GM12878 (cell line): ENCODE measurements at regions not wholly inside any gene's neighbourhood (a gene's known extent, or its start where the extent isn't known, plus 50 kb on each side); places are given as distances from the start of the nearest gene placed in this dataset.

Experiments used
- ATAC-seq: fragments of 200-7000 bp; cut with Tn5 transposase; 3 replicates; pipeline ENCODE4 v1.9.1; 2020; ENCODE audit warnings: mild to moderate bottlenecking, moderate library complexity
- BruUV-seq: library from RNA; stranded (reverse); fragments of 400-500 nt; replicated peaks from 2 replicates; lab custom pipeline; 2021; lab: Mats Ljungman, UMichigan
- CTCF ChIA-PET: fragments of 300-600 bp; sonication (Branson Sonifier 250); formaldehyde crosslinking; extraction: SDS; loops from one replicate; lab custom pipeline; 2021; ENCODE audit warnings: inconsistent platforms; lab: Yijun Ruan, JAX
- POLR2A ChIA-PET: fragments of 350-600 bp; formaldehyde crosslinking; extraction: SDS; loops from one replicate; lab custom pipeline; 2021; ENCODE audit warnings: inconsistent platforms; lab: Charles Lee
- RAD21 ChIA-PET: fragments of 300-600 bp; sonication (Branson Sonifier 250); formaldehyde crosslinking; loops from one replicate; lab custom pipeline; 2023; ENCODE audit warnings: antibody characterized with exemption; ENCODE audit not compliant: unreplicated experiment; lab: Charles Lee
- SMC1A ChIA-PET: fragments of 300-600 bp; sonication (Branson Sonifier 250); formaldehyde crosslinking; loops from one replicate; lab custom pipeline; 2023; ENCODE audit not compliant: unreplicated experiment, uncharacterized antibody; lab: Charles Lee
- DNase-seq: peaks from one replicate; pipeline ENCODE4 v3.0.0-alpha.2; 2011; ENCODE audit warnings: low read depth, low spot score
- FAIRE-seq: peaks from 3 replicates; lab custom pipeline; 2011; peaks lifted over from hg19 to GRCh38; lab: Jason Lieb, UNC
- H2AFZ ChIP-seq: 2 replicates; pipeline ENCODE4 v1.6.0; 2011; ENCODE audit warnings: low read depth, low read length, control low read depth; ENCODE audit not compliant: control insufficient read depth
- H3K27ac ChIP-seq: 2 replicates; pipeline ENCODE4 v1.5.1; 2011; ENCODE audit warnings: control low read depth; ENCODE audit not compliant: control insufficient read depth, insufficient read depth
- H3K27me3 ChIP-seq, 2 experiments: replicated peaks in 1 of 2; 2 replicates each; pipeline versions ENCODE4 v1.6.0 to v1.6.1; 2011; ENCODE audit warnings: low read length in 1 of 2; ENCODE audit not compliant: control insufficient read depth in 2 of 2, insufficient read depth in 2 of 2
- H3K36me3 ChIP-seq, 2 experiments: 2 replicates each; pipeline ENCODE4 v1.5.1; 2011; ENCODE audit warnings: low read length in 1 of 2; ENCODE audit not compliant: control insufficient read depth in 2 of 2, insufficient read depth in 2 of 2
- H3K4me1 ChIP-seq: 2 replicates; pipeline ENCODE4 v1.6.1; 2011; ENCODE audit warnings: mild to moderate bottlenecking, low read length, moderate library complexity, mixed read lengths; ENCODE audit not compliant: control insufficient read depth, insufficient read depth
- H3K4me2 ChIP-seq: 2 replicates; pipeline ENCODE4 v1.6.0; 2011; ENCODE audit warnings: control low read depth; ENCODE audit not compliant: control insufficient read depth, insufficient read depth
- H3K4me3 ChIP-seq: fragments of 200-600 bp; sonication (generic); 2 replicates; pipeline ENCODE4 v1.5.1; 2016
- H3K79me2 ChIP-seq: 2 replicates; pipeline ENCODE4 v1.6.0; 2011; ENCODE audit warnings: low read length; ENCODE audit not compliant: control insufficient read depth, insufficient read depth
- H3K9ac ChIP-seq: 2 replicates; pipeline ENCODE4 v1.8.0; 2011; ENCODE audit warnings: low read length, control low read depth, mixed read lengths; ENCODE audit not compliant: control insufficient read depth, insufficient read depth
- H3K9me3 ChIP-seq: replicated peaks from 3 replicates; pipeline ENCODE4 v1.5.1; 2011; ENCODE audit warnings: mild to moderate bottlenecking, low read length; ENCODE audit not compliant: control insufficient read depth, insufficient read depth
- H4K20me1 ChIP-seq: 2 replicates; pipeline ENCODE4 v1.6.0; 2011; ENCODE audit not compliant: control insufficient read depth, insufficient read depth
- ATF7 ChIP-seq: fragments of 450-650 bp; IDR thresholded peaks from 2 replicates; pipeline ENCODE4 v1.6.1; 2016; ENCODE audit warnings: low read depth, mild to moderate bottlenecking
- BRCA1 ChIP-seq: IDR thresholded peaks from 2 replicates; pipeline ENCODE4 v1.6.1; 2011; ENCODE audit warnings: low read depth, low read length, improper control_type of control experiment
- CHD4 ChIP-seq: fragments of 200-600 bp; sonication (generic); IDR thresholded peaks from 2 replicates; pipeline ENCODE4 v1.6.1; 2016; ENCODE audit warnings: mild to moderate bottlenecking
- CTCF ChIP-seq, 3 experiments: IDR thresholded peaks in 2 of 3; conservative IDR thresholded peaks in 1 of 3; 2 replicates each; pipeline ENCODE4 v1.5.1; 2011; ENCODE audit warnings: low read depth in 3 of 3, low read length in 3 of 3, mild to moderate bottlenecking in 3 of 3, control low read depth in 2 of 3, moderate library complexity in 2 of 3, inconsistent platforms in 1 of 3, mixed read lengths in 1 of 3; ENCODE audit not compliant: control insufficient read depth in 2 of 3, insufficient read depth in 1 of 3; ENCODE audit errors: extremely low read depth in 1 of 3
- DPF2 ChIP-seq: fragments of 450-650 bp; IDR thresholded peaks from 2 replicates; pipeline ENCODE4 v1.6.1; 2017; ENCODE audit warnings: mild to moderate bottlenecking
- EGR1 ChIP-seq, 2 experiments: IDR thresholded peaks; 1 replicate in 1 of 2; 2 replicates in 1 of 2; pipeline ENCODE4 v1.6.1; 2011 to 2012; ENCODE audit warnings: low read depth in 2 of 2, low read length in 2 of 2, borderline replicate concordance in 1 of 2, mild to moderate bottlenecking in 1 of 2, moderate library complexity in 1 of 2
- HCFC1 ChIP-seq: fragments of 150-350 bp; IDR thresholded peaks from 2 replicates; pipeline ENCODE4 v1.6.1; 2014; ENCODE audit warnings: low read length
- MAX ChIP-seq: IDR thresholded peaks from 2 replicates; pipeline ENCODE4 v1.6.1; 2012; ENCODE audit warnings: low read depth, low read length, improper control_type of control experiment
- NFXL1 ChIP-seq: fragments of 450-650 bp; IDR thresholded peaks from 2 replicates; pipeline ENCODE4 v1.6.1; 2017; ENCODE audit warnings: antibody characterized with exemption, mild to moderate bottlenecking, borderline replicate concordance
- NFYA ChIP-seq: IDR thresholded peaks from 2 replicates; pipeline ENCODE4 v1.6.1; 2011; ENCODE audit warnings: low read depth, mild to moderate bottlenecking, low read length, improper control_type of control experiment, borderline replicate concordance
- NRF1 ChIP-seq: conservative IDR thresholded peaks from 2 replicates; pipeline ENCODE4 v1.6.1; 2011; ENCODE audit warnings: mild to moderate bottlenecking, low read depth, low read length, improper control_type of control experiment
- POU2F2 ChIP-seq: IDR thresholded peaks from 3 replicates; pipeline ENCODE4 v1.6.1; 2011; ENCODE audit warnings: low read depth, mild to moderate bottlenecking, low read length, borderline replicate concordance
- RELA ChIP-seq: fragments of 450-650 bp; IDR thresholded peaks from 2 replicates; pipeline ENCODE4 v1.8.0; 2014; ENCODE audit warnings: borderline replicate concordance; ENCODE audit not compliant: partially characterized antibody
- RFX5 ChIP-seq: IDR thresholded peaks from 2 replicates; pipeline ENCODE4 v1.6.1; 2011; ENCODE audit warnings: low read depth, low read length, improper control_type of control experiment
- SMAD1 ChIP-seq: fragments of 450-650 bp; IDR thresholded peaks from 2 replicates; pipeline ENCODE4 v1.6.1; 2018; ENCODE audit warnings: mild to moderate bottlenecking, low read depth; ENCODE audit not compliant: partially characterized antibody
- SRF ChIP-seq, 2 experiments: IDR thresholded peaks; 2 replicates each; pipeline ENCODE4 v1.6.1; 2011; ENCODE audit warnings: low read depth in 2 of 2, low read length in 2 of 2, mild to moderate bottlenecking in 1 of 2, moderate library complexity in 1 of 2
- STAT3 ChIP-seq: IDR thresholded peaks from 2 replicates; pipeline ENCODE4 v1.6.1; 2011; ENCODE audit warnings: low read depth, low read length, improper control_type of control experiment
- TCF3 ChIP-seq: IDR thresholded peaks from 2 replicates; pipeline ENCODE4 v1.6.1; 2012; ENCODE audit warnings: low read depth, mild to moderate bottlenecking, low read length, borderline replicate concordance; ENCODE audit not compliant: insufficient read depth
- YY1 ChIP-seq: IDR thresholded peaks from 2 replicates; pipeline ENCODE4 v1.6.1; 2011; ENCODE audit warnings: low read depth, mild to moderate bottlenecking, low read length
- ZNF274 ChIP-seq: IDR thresholded peaks from one replicate; pipeline ENCODE4 v1.8.0; 2011; ENCODE audit not compliant: insufficient read length, insufficient read depth
- WGBS: methylation state at CpG from one replicate; pipeline ENCODE4 v1.1.6; 2016; ENCODE audit warnings: low lambda C conversion rate; ENCODE audit not compliant: insufficient replicate concordance, insufficient coverage; ENCODE audit errors: missing lambda C conversion rate; 5-methylcytosine and 5-hydroxymethylcytosine counted together
- in situ Hi-C: fragments of 300-500 bp; cut with MboI; formaldehyde crosslinking; loops from 9 replicates; pipeline ENCODE4 v1.14.3; 2018; ENCODE audit warnings: mixed read lengths
- intact Hi-C: fragments of 100-400 bp; cut with micrococcal nuclease; formaldehyde crosslinking; loops from one replicate; pipeline ENCODE4 v1.14.2; 2022; ENCODE audit not compliant: unreplicated experiment

GRCh38 chr20:60090631-60091030 lies 132.4 kb downstream of the CDH26 start:
- FAIRE-seq: no peak
- no peaks in the 10 kb centered on the region; the same call in 2 of the 3 replicates for H3K9me3 ChIP-seq
- no peak for ATAC-seq
- H3K27me3 ChIP-seq: no peaks in the 10 kb centered on the region
- no peak for TF ChIP-seq NFXL1
- no peak for TF ChIP-seq NFYA
- no peak for TF ChIP-seq CHD4
- TF ChIP-seq TCF3: no peak
- no peak for TF ChIP-seq SRF (IDR thresholded peaks at IDR 0.05; ENCODE audit: low read depth in 2 of 2, low read length in 2 of 2)
- TF ChIP-seq YY1: no peak
- no peak for TF ChIP-seq CTCF (IDR thresholded peaks at IDR 0.05 in 2 of 3, conservative IDR thresholded peaks at IDR 0.05 in 1 of 3; ENCODE audit: control insufficient read depth in 2 of 3, extremely low read depth in 1 of 3, insufficient read depth in 1 of 3, low read depth in 3 of 3, low read length in 3 of 3)
- TF ChIP-seq ZNF274: no peak
- no peak for TF ChIP-seq RELA
- no peak for TF ChIP-seq RFX5
- no peak for TF ChIP-seq SMAD1
- no peak for TF ChIP-seq STAT3
- no peak for TF ChIP-seq EGR1 (IDR thresholded peaks at IDR 0.05; ENCODE audit: borderline replicate concordance in 1 of 2, low read depth in 2 of 2, low read length in 2 of 2)
- no peak for TF ChIP-seq HCFC1
- no peak for TF ChIP-seq MAX
- no peak for TF ChIP-seq POU2F2
- TF ChIP-seq BRCA1: no peak
- no peak for TF ChIP-seq NRF1
- TF ChIP-seq ATF7: no peak
- no peak for TF ChIP-seq DPF2
- no peak for DNase-seq
- ChIA-PET RAD21 (no interaction called here), CTCF (no interaction called here), SMC1A (no interaction called here), POLR2A (no interaction called here)
- 47% methylated on average over 4 of the region's 4 CpGs for WGBS
- intact Hi-C loops (no loop called here), in situ Hi-C loops (no loop called here)
- no peaks in the 10 kb centered on the region for H3K36me3 ChIP-seq
- BruUV-seq: no TSS peak
- no peak overlapping the region for H3K4me2 ChIP-seq
- no peaks in the 10 kb centered on the region for H3K4me1 ChIP-seq
- no peak overlapping the region for H3K4me3 ChIP-seq
- no peaks in the 10 kb centered on the region for H4K20me1 ChIP-seq
- no peak overlapping the region for H2AFZ ChIP-seq
- no peak overlapping the region for H3K9ac ChIP-seq
- H3K79me2 ChIP-seq: no peaks in the 10 kb centered on the region
- H3K27ac ChIP-seq: no peak overlapping the region
